Ishikawa (cell line): ENCODE measurements at regions not wholly inside any gene's neighbourhood (a gene's known extent, or its start where the extent isn't known, plus 50 kb on each side); places are given as distances from the start of the nearest gene placed in this dataset.

Source experiments
- EGR1 ChIP-seq: IDR thresholded peaks from 2 replicates; pipeline ENCODE4 v1.6.1; 2012
- EP300 ChIP-seq: IDR thresholded peaks from 2 replicates; pipeline ENCODE4 v1.6.1; 2012; ENCODE audit warnings: borderline replicate concordance
- TCF12 ChIP-seq: IDR thresholded peaks from 2 replicates; pipeline ENCODE4 v1.6.1; 2012; ENCODE audit warnings: low read depth
- YY1 ChIP-seq: IDR thresholded peaks from 2 replicates; pipeline ENCODE4 v1.6.1; 2012; ENCODE audit warnings: low read depth
- TF ChIP-seq, protein P1 (sequence below): IDR thresholded peaks from 2 replicates; pipeline ENCODE4 v1.6.1; 2012
- TF ChIP-seq, protein P2 (sequence below): IDR thresholded peaks from 2 replicates; pipeline ENCODE4 v1.6.1; 2012; ENCODE audit warnings: low read depth, mild to moderate bottlenecking

DNA sequence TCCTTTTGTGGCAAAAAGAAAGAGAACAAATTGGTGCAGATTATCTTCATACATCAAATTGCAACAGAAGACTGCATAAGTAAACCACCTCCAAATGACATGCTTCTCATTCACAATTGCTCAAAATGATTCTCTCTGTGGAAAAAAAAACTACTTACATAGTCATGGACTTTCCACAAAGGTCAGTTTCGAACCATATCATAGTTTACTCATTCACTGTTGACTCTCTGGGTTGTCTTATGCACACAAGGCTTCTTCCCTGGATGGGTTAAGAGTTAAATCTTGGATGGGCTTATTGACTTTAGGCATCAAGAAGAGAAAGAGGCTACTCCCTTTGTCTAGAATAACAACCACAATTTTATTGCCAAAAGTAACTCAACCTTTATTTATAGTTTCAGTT lies 91.3 kb upstream of the RAB27B start:
- TF ChIP-seq YY1 (no peak), EP300 (no peak), TCF12 (no peak), EGR1 (no peak)
- TF ChIP-seq, protein P1, sequence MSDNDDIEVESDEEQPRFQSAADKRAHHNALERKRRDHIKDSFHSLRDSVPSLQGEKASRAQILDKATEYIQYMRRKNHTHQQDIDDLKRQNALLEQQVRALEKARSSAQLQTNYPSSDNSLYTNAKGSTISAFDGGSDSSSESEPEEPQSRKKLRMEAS, result no peak
- TF ChIP-seq, protein P2, sequence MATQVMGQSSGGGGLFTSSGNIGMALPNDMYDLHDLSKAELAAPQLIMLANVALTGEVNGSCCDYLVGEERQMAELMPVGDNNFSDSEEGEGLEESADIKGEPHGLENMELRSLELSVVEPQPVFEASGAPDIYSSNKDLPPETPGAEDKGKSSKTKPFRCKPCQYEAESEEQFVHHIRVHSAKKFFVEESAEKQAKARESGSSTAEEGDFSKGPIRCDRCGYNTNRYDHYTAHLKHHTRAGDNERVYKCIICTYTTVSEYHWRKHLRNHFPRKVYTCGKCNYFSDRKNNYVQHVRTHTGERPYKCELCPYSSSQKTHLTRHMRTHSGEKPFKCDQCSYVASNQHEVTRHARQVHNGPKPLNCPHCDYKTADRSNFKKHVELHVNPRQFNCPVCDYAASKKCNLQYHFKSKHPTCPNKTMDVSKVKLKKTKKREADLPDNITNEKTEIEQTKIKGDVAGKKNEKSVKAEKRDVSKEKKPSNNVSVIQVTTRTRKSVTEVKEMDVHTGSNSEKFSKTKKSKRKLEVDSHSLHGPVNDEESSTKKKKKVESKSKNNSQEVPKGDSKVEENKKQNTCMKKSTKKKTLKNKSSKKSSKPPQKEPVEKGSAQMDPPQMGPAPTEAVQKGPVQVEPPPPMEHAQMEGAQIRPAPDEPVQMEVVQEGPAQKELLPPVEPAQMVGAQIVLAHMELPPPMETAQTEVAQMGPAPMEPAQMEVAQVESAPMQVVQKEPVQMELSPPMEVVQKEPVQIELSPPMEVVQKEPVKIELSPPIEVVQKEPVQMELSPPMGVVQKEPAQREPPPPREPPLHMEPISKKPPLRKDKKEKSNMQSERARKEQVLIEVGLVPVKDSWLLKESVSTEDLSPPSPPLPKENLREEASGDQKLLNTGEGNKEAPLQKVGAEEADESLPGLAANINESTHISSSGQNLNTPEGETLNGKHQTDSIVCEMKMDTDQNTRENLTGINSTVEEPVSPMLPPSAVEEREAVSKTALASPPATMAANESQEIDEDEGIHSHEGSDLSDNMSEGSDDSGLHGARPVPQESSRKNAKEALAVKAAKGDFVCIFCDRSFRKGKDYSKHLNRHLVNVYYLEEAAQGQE, result no peak
